Stomach (tissue), 4 donors: ENCODE measurements at regions not wholly inside any gene's neighbourhood (a gene's known extent, or its start where the extent isn't known, plus 50 kb on each side); places are given as distances from the start of the nearest gene placed in this dataset.

Experiments
- POLR2A ChIP-seq, 4 donors: fragments of 450-650 bp; IDR thresholded peaks; one replicate each; pipeline ENCODE4 v1.6.1; 2016; ENCODE audit warnings: antibody characterized with exemption in 4 of 4, control low read depth in 2 of 4, mild to moderate bottlenecking in 1 of 4, moderate library complexity in 1 of 4
- POLR2AphosphoS5 ChIP-seq, 3 donors: sonication (generic); formaldehyde crosslinking; IDR thresholded peaks; one replicate each; pipeline ENCODE4 v1.6.1; 2016; ENCODE audit warnings: antibody characterized with exemption in 3 of 3

DNA sequence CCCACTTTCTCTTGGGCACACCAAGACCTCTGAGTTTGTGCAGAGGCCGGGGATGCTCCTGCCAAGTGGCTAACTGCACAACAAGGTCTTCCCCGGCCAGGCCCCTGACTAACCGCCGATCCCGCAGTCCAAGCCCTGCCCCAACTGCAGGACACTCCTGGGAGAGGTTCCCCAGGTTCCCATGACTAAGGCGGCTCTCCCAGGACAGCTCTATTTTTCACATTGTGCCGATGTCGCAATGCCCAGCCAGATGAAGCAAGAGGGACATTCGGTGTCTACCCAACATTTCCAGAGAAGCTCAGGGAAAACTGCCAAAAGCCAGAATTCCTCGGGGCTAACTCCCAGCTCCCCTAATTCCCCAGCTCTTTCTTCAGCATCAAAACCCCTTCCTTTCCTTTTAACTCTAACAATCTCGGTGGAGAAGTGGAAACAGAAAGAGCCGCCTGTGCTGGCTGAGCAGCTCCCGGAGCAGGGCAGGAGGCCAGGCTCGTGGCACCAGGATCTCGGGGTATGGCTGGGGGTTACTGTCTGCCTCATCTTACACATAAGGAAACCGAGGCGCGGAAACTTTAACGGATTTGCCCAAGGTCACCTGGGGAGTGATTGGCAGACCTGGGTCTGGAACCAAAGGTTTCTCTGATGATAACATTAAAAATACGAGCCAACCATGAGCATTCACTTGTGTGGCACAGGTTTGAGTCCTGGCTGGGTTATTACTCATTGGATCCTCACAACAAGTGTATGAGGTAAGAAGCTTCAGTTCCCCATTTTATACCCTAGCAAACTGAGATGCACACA is 318.2 kb downstream of the BCL11B start:
- TF ChIP-seq POLR2A (IDR thresholded peaks at IDR 0.05) (no peak), POLR2AphosphoS5 (IDR thresholded peaks at IDR 0.05) (no peak)
